Vagina (tissue), 2 donors: ENCODE measurements at regions not wholly inside any gene's neighbourhood (a gene's known extent, or its start where the extent isn't known, plus 50 kb on each side); places are given as distances from the start of the nearest gene placed in this dataset.

Source experiments
- CTCF ChIP-seq, 3 experiments: fragments of 450-650 bp in 2 of 3; fragments of 200-600 bp in 1 of 3; sonication (generic) in 1 of 3; IDR thresholded peaks; one replicate each; pipeline ENCODE4 v1.5.1; 2017 to 2019; ENCODE audit warnings: antibody characterized with exemption in 3 of 3, mild to moderate bottlenecking in 2 of 3, moderate library complexity in 2 of 3
- POLR2A ChIP-seq, 2 donors: fragments of 450-650 bp; IDR thresholded peaks; one replicate each; pipeline ENCODE4 v1.6.1; 2017; ENCODE audit warnings: antibody characterized with exemption in 2 of 2, mild to moderate bottlenecking in 2 of 2, moderate library complexity in 2 of 2

- no peak for TF ChIP-seq CTCF (IDR thresholded peaks at IDR 0.05)
- TF ChIP-seq POLR2A (IDR thresholded peaks at IDR 0.05) = no peak
Measured at GRCh38 chr1:21346365-21347071, 56.3 kb upstream of the ECE1 start.
